Bronchial epithelial cell (primary cell): ENCODE measurements at regions not wholly inside any gene's neighbourhood (a gene's known extent, or its start where the extent isn't known, plus 50 kb on each side); places are given as distances from the start of the nearest gene placed in this dataset.

ENCODE experiments used
- DNase-seq: peaks from one replicate; pipeline ENCODE4 v3.0.0-alpha.2; 2010; ENCODE audit warnings: low read depth
- FAIRE-seq: peaks from 2 replicates; lab custom pipeline; 2011; peaks lifted over from hg19 to GRCh38; lab: Jason Lieb, UNC
- H3K27me3 ChIP-seq: 2 replicates; pipeline ENCODE4 v1.5.1; 2011; ENCODE audit warnings: low read length; ENCODE audit not compliant: control insufficient read depth, insufficient read depth
- H3K36me3 ChIP-seq: 2 replicates; pipeline ENCODE4 v1.5.1; 2011; ENCODE audit warnings: low read length; ENCODE audit not compliant: control insufficient read depth, insufficient read depth
- H3K4me3 ChIP-seq: 2 replicates; pipeline ENCODE4 v1.5.1; 2011; ENCODE audit warnings: mild to moderate bottlenecking, low read depth, low read length, control low read depth
- CTCF ChIP-seq: IDR thresholded peaks from 2 replicates; pipeline ENCODE4 v1.5.1; 2011; ENCODE audit warnings: mild to moderate bottlenecking, moderate library complexity, low read length, control low read depth, inconsistent platforms; ENCODE audit not compliant: insufficient read depth, severe bottlenecking

DNA sequence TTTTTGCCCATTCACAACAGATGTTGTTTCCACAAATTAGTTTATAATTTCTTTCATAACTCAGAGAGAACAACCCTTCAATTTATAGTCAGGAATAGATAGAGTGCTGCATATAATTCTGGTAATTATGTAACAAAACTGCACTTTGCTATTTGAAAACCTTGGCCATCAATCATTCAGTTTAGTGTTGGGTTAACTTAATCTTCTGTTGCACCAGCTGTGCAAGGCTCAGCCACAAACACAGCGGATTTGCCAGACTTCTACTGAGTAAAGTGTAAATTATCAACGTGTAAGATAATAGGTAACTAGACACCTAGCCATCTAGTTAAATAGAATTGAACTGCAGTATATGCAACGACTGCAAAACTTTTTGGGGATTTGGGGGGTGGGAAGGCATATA is 1064.3 kb upstream of the EPHA6 start:
- FAIRE-seq, result no peak
- H3K36me3 ChIP-seq, result no peaks in the 10 kb centered on the region

DNA sequence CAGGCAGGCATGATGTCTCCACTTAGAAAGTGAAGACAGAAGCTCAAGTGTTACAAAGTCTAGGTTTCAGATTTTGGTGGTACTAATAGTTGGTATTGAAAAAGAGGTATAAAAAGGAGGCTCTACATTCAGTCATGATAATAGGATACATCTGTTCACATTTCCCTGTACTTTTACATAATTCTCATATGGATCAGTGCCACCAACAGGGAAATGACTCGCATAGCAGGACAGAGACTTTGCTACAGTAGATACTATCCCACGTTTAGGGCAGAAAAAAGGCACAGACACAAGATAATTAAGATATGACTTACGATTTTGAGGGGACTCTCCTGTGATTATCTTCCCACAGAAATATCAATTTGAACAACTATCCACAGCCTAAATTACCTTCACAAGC is 1062.9 kb upstream of the EPHA6 start:
- no peaks in the 10 kb centered on the region for H3K27me3 ChIP-seq
- DNase-seq, result no peak
- TF ChIP-seq CTCF, result no peak
- no peak for FAIRE-seq
- H3K36me3 ChIP-seq, result no peaks in the 10 kb centered on the region
- no peak overlapping the region for H3K4me3 ChIP-seq

More for the DNA sequence above, 1064.3 kb upstream of the EPHA6 start:
- Histone ChIP-seq H3K27me3 (no peaks in the 10 kb centered on the region), H3K4me3 (no peak overlapping the region)
- DNase-seq, result no peak
- TF ChIP-seq CTCF, result no peak

- H3K4me3 ChIP-seq, result no peak overlapping the region
- no peaks in the 10 kb centered on the region for H3K36me3 ChIP-seq
- TF ChIP-seq CTCF, result no peak
- no peak for DNase-seq
- H3K27me3 ChIP-seq, result no peaks in the 10 kb centered on the region
- no peak for FAIRE-seq
Measured at GRCh38 chr3:95752199-95752598, 1062.2 kb upstream of the EPHA6 start.

GRCh38 chr3:95758707-95759106 is 1055.7 kb upstream of the EPHA6 start:
- TF ChIP-seq CTCF, result no peak
- FAIRE-seq, result no peak
- H3K27me3 ChIP-seq, result no peaks in the 10 kb centered on the region
- H3K4me3 ChIP-seq, result no peak overlapping the region
- DNase-seq, result no peak
- H3K36me3 ChIP-seq, result no peaks in the 10 kb centered on the region

GRCh38 chr3:95759614-95760301 is 1054.6 kb upstream of the EPHA6 start:
- no peak for TF ChIP-seq CTCF
- DNase-seq (no peak), FAIRE-seq (no peak)
- H3K36me3 ChIP-seq, result no peaks in the 10 kb centered on the region
- no peak overlapping the region for H3K4me3 ChIP-seq
- H3K27me3 ChIP-seq, result no peaks in the 10 kb centered on the region
